ENCODE measurements at regions not wholly inside any gene's neighbourhood (a gene's known extent, or its start where the extent isn't known, plus 50 kb on each side); places are given as distances from the start of the nearest gene placed in this dataset.

DNA sequence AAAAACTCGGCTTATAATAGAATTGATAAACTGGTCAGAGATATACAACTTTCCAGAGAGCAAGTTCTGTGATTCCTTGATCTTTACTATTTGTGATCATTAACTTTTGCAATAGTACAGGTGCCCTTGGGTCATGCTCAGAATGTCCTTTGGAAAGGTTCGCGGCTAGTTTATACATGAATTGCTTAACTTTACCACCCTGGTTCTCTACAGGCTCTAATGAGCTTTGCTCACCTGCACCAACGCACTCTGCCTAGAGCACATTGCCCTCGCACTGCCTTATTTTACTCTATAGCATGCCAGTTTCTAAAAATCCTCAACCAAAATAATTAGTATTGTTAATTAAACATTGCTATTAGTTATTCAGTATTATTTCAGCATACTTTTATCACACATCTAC, 931.2 kb upstream of the KCND2 start:
- Histone ChIP-seq H3K9me3 (ENCODE audit: insufficient read depth, low read depth, low read length) (no peaks in the 10 kb centered on the region), H4K20me1 (ENCODE audit: insufficient read depth, low read length) (no peaks in the 10 kb centered on the region), H3K4me1 (ENCODE audit: insufficient read depth, low read length) (no peaks in the 10 kb centered on the region), H3K27ac (ENCODE audit: low read depth, low read length) (no peak overlapping the region), H3K9ac (ENCODE audit: low read length) (no peak overlapping the region), H3K27me3 (ENCODE audit: insufficient read depth, low read length) (no peaks in the 10 kb centered on the region), H3K4me2 (ENCODE audit: low read length) (no peak overlapping the region), H3K79me2 (ENCODE audit: insufficient read depth, low read length) (no peaks in the 10 kb centered on the region), H3K4me3 (ENCODE audit: insufficient read depth, low read depth, low read length) (no peak overlapping the region), H2AFZ (ENCODE audit: low read depth, low read length) (no peak overlapping the region), H3K36me3 (ENCODE audit: insufficient read depth, low read length) (no peaks in the 10 kb centered on the region)
- no peaks in the 10 kb centered on the region for H3K4me1 Mint-ChIP-seq (ENCODE audit: low read depth, unreplicated experiment)
- DNase-seq (ENCODE audit: low read depth) (no peak), FAIRE-seq (no peak)
- H3K9me3 Mint-ChIP-seq (ENCODE audit: unreplicated experiment), result peaks cover 3% of the 10 kb centered on the region
- no peaks in the 10 kb centered on the region for H3K27me3 Mint-ChIP-seq (ENCODE audit: low read depth, unreplicated experiment)
- no peak overlapping the region for H3K27ac Mint-ChIP-seq (ENCODE audit: unreplicated experiment)
- no peak overlapping the region for H3K4me3 Mint-ChIP-seq (ENCODE audit: unreplicated experiment)
- no peaks in the 10 kb centered on the region for H3K36me3 Mint-ChIP-seq (ENCODE audit: low read depth, unreplicated experiment)
- TF ChIP-seq EZH2 (IDR thresholded peaks at IDR 0.05; ENCODE audit: insufficient read depth, low read length), result no peak
- TF ChIP-seq, protein P1, sequence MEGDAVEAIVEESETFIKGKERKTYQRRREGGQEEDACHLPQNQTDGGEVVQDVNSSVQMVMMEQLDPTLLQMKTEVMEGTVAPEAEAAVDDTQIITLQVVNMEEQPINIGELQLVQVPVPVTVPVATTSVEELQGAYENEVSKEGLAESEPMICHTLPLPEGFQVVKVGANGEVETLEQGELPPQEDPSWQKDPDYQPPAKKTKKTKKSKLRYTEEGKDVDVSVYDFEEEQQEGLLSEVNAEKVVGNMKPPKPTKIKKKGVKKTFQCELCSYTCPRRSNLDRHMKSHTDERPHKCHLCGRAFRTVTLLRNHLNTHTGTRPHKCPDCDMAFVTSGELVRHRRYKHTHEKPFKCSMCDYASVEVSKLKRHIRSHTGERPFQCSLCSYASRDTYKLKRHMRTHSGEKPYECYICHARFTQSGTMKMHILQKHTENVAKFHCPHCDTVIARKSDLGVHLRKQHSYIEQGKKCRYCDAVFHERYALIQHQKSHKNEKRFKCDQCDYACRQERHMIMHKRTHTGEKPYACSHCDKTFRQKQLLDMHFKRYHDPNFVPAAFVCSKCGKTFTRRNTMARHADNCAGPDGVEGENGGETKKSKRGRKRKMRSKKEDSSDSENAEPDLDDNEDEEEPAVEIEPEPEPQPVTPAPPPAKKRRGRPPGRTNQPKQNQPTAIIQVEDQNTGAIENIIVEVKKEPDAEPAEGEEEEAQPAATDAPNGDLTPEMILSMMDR (IDR thresholded peaks at IDR 0.05; ENCODE audit: insufficient read depth, low read depth, low read length), result no peak

DNA sequence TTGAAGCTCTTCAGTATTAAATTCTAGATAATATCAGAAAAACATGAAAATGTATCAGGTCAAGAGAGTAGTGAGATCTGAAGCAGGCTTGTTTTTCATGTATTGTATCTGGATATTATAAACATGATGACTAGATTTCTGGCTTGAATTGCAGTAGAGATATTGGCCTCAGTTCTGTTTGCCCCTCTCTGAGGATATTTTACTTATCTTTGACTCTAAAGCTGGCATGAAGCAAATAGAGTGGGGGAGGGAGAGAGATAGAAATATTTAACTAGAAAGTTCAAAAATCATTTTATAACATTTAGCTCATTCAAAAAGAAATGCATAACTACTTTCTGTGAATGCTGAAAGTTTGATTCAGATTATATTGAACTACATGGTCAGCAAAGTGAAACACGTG, 929.7 kb upstream of the KCND2 start:
- H3K4me3 ChIP-seq (ENCODE audit: insufficient read depth, low read depth, low read length), result no peak overlapping the region
- H3K4me2 ChIP-seq (ENCODE audit: low read length), result no peak overlapping the region
- H3K4me1 Mint-ChIP-seq (ENCODE audit: low read depth, unreplicated experiment), result no peaks in the 10 kb centered on the region
- H3K9me3 ChIP-seq (ENCODE audit: insufficient read depth, low read depth, low read length), result no peaks in the 10 kb centered on the region
- no peak for TF ChIP-seq EZH2 (IDR thresholded peaks at IDR 0.05; ENCODE audit: insufficient read depth, low read length)
- TF ChIP-seq, protein P1 (IDR thresholded peaks at IDR 0.05; ENCODE audit: insufficient read depth, low read depth, low read length), result no peak
- FAIRE-seq, result no peak
- DNase-seq (ENCODE audit: low read depth), result no peak
- H3K27ac ChIP-seq (ENCODE audit: low read depth, low read length), result no peak overlapping the region
- H2AFZ ChIP-seq (ENCODE audit: low read depth, low read length), result no peak overlapping the region
- no peaks in the 10 kb centered on the region for H3K27me3 ChIP-seq (ENCODE audit: insufficient read depth, low read length)
- no peak overlapping the region for H3K4me3 Mint-ChIP-seq (ENCODE audit: unreplicated experiment)
- H4K20me1 ChIP-seq (ENCODE audit: insufficient read depth, low read length), result no peaks in the 10 kb centered on the region
- no peak overlapping the region for H3K27ac Mint-ChIP-seq (ENCODE audit: unreplicated experiment)
- H3K9ac ChIP-seq (ENCODE audit: low read length), result no peak overlapping the region
- H3K4me1 ChIP-seq (ENCODE audit: insufficient read depth, low read length), result no peaks in the 10 kb centered on the region
- H3K27me3 Mint-ChIP-seq (ENCODE audit: low read depth, unreplicated experiment), result no peaks in the 10 kb centered on the region
- H3K36me3 Mint-ChIP-seq (ENCODE audit: low read depth, unreplicated experiment), result no peaks in the 10 kb centered on the region
- peaks cover 3% of the 10 kb centered on the region for H3K9me3 Mint-ChIP-seq (ENCODE audit: unreplicated experiment)
- no peaks in the 10 kb centered on the region for H3K79me2 ChIP-seq (ENCODE audit: insufficient read depth, low read length)
- H3K36me3 ChIP-seq (ENCODE audit: insufficient read depth, low read length), result no peaks in the 10 kb centered on the region

- Mint-ChIP-seq H3K36me3 (ENCODE audit: low read depth, unreplicated experiment) (no peaks in the 10 kb centered on the region), H3K27me3 (ENCODE audit: low read depth, unreplicated experiment) (no peaks in the 10 kb centered on the region), H3K27ac (ENCODE audit: unreplicated experiment) (no peak overlapping the region), H3K9me3 (ENCODE audit: unreplicated experiment) (peaks cover 2% of the 10 kb centered on the region), H3K4me3 (ENCODE audit: unreplicated experiment) (no peak overlapping the region), H3K4me1 (ENCODE audit: low read depth, unreplicated experiment) (no peaks in the 10 kb centered on the region)
- Histone ChIP-seq H3K36me3 (ENCODE audit: insufficient read depth, low read length) (no peaks in the 10 kb centered on the region), H3K79me2 (ENCODE audit: insufficient read depth, low read length) (no peaks in the 10 kb centered on the region), H4K20me1 (ENCODE audit: insufficient read depth, low read length) (no peaks in the 10 kb centered on the region), H3K9me3 (ENCODE audit: insufficient read depth, low read depth, low read length) (no peaks in the 10 kb centered on the region), H3K9ac (ENCODE audit: low read length) (no peak overlapping the region), H3K4me2 (ENCODE audit: low read length) (no peak overlapping the region), H3K4me1 (ENCODE audit: insufficient read depth, low read length) (no peaks in the 10 kb centered on the region), H3K27ac (ENCODE audit: low read depth, low read length) (no peak overlapping the region), H3K27me3 (ENCODE audit: insufficient read depth, low read length) (no peaks in the 10 kb centered on the region), H2AFZ (ENCODE audit: low read depth, low read length) (no peak overlapping the region), H3K4me3 (ENCODE audit: insufficient read depth, low read depth, low read length) (no peak overlapping the region)
- TF ChIP-seq EZH2 (IDR thresholded peaks at IDR 0.05; ENCODE audit: insufficient read depth, low read length), result no peak
- TF ChIP-seq, protein P1 (IDR thresholded peaks at IDR 0.05; ENCODE audit: insufficient read depth, low read depth, low read length), result no peak
- FAIRE-seq (no peak), DNase-seq (ENCODE audit: low read depth) (no peak)
Measured at GRCh38 chr7:119344466-119344865, 928.5 kb upstream of the KCND2 start.

All from astrocyte (in vitro differentiated cells and primary cell).